ENCODE measurements at regions not wholly inside any gene's neighbourhood (a gene's known extent, or its start where the extent isn't known, plus 50 kb on each side); places are given as distances from the start of the nearest gene placed in this dataset.

DNA sequence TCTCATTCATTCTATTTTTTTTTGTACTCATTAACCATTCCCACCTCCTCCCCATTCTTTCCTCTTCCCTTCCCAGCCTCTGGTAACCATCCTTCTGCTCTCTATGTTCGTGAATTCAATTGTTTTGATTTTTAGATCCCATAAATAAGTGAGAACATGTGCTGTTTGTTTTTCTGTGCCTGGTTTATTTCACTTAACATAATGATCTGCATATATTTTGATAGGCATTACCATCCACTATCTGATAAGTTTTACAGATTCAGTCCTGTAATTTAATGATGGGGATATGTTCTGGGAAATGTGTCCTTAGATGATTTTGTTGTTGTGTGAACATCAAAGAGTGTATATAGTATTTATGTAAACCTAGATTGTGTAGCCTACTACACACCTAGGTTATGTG, 77.5 kb upstream of the CPHXL start:
- Histone ChIP-seq H3K4me3 (ENCODE audit: low read length) (no peak overlapping the region), H3K27ac (ENCODE audit: low read depth, low read length) (no peak overlapping the region), H3K36me3 (ENCODE audit: control insufficient read depth, insufficient read depth, low read length) (no peaks in the 10 kb centered on the region), H3K9me3 (ENCODE audit: control insufficient read depth, low read length) (peaks cover 7% of the 10 kb centered on the region), H3K9ac (ENCODE audit: extremely low read depth, low read length, poor library complexity, severe bottlenecking) (no peak overlapping the region), H3K27me3 (ENCODE audit: control insufficient read depth, insufficient read depth, low read length, poor library complexity, severe bottlenecking) (no peaks in the 10 kb centered on the region), H3K4me1 (ENCODE audit: control insufficient read depth, insufficient read depth, low read length) (no peaks in the 10 kb centered on the region)
- H3K4me1 Mint-ChIP-seq, result peaks cover 14% of the 10 kb centered on the region
- H3K36me3 Mint-ChIP-seq (ENCODE audit: low read depth), result no peaks in the 10 kb centered on the region
- H3K27ac Mint-ChIP-seq, result no peak overlapping the region
- DNase-seq, result no peak
- TF ChIP-seq CTCF (conservative IDR thresholded peaks at IDR 0.05), result no peak
- H3K4me3 Mint-ChIP-seq, result no peak overlapping the region
- H3K27me3 Mint-ChIP-seq (ENCODE audit: insufficient read depth), result peaks cover 39% of the 10 kb centered on the region
- 100% methylated on average over 1 of the region's 1 CpG; no CpG with 5 or more reads in 1 of the 2 experiments for WGBS, 2 experiments (ENCODE audit: insufficient coverage in 1 of 2, insufficient read length in 1 of 2)
- no peaks in the 10 kb centered on the region for H3K9me3 Mint-ChIP-seq

DNA sequence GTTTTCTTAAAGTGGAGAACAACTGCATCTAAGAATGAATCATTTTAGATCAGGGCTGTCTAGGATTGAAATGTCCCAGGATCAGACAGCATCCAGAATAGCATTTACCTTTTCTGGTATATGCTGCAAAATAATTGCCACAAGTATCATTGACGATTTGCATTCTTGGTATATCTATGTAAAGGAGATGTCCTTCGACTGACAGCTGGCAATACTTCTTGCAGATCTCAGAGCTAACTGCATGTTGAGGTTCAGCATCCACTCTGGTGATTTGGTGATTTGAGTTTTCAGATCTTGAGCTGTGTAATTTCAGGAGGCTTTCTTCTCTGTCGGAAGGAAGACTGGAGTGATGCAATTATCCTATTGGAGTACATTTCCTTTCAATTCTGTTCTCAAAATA, 78.1 kb upstream of the CPHXL start:
- peaks cover 12% of the 10 kb centered on the region for H3K4me1 Mint-ChIP-seq
- Histone ChIP-seq H3K9ac (ENCODE audit: extremely low read depth, low read length, poor library complexity, severe bottlenecking) (no peak overlapping the region), H3K4me3 (ENCODE audit: low read length) (no peak overlapping the region), H3K36me3 (ENCODE audit: control insufficient read depth, insufficient read depth, low read length) (no peaks in the 10 kb centered on the region), H3K4me1 (ENCODE audit: control insufficient read depth, insufficient read depth, low read length) (no peaks in the 10 kb centered on the region), H3K9me3 (ENCODE audit: control insufficient read depth, low read length) (peaks cover 7% of the 10 kb centered on the region), H3K27ac (ENCODE audit: low read depth, low read length) (no peak overlapping the region), H3K27me3 (ENCODE audit: control insufficient read depth, insufficient read depth, low read length, poor library complexity, severe bottlenecking) (no peaks in the 10 kb centered on the region)
- no peak for DNase-seq
- no peaks in the 10 kb centered on the region for H3K36me3 Mint-ChIP-seq (ENCODE audit: low read depth)
- peaks cover 42% of the 10 kb centered on the region for H3K27me3 Mint-ChIP-seq (ENCODE audit: insufficient read depth)
- no peaks in the 10 kb centered on the region for H3K9me3 Mint-ChIP-seq
- no peak for TF ChIP-seq CTCF (conservative IDR thresholded peaks at IDR 0.05)
- no peak overlapping the region for H3K4me3 Mint-ChIP-seq
- WGBS, 2 experiments (ENCODE audit: insufficient coverage in 1 of 2, insufficient read length in 1 of 2), result 76% methylated on average over 2 of the region's 3 CpGs; no CpG with 5 or more reads in 1 of the 2 experiments
- H3K27ac Mint-ChIP-seq, result no peak overlapping the region

DNA sequence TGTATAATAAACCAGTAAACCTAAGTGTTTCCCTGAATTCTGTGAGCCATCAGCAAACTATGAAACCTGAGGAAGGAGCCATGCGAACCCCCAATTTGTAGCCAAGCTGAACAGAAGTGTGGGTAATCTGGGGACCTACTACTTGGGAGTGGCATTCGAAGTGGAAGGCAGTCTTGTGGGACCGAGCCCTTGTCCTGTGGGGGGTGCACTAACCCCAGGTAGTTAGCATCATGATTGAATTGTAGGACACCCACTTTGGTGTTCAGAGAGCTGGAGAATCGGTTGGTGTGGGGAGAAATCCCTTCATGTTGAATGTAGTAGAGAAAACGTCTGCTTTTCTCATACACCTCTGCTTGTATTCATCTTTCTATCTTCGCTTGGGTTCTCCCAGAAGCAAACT, 79.7 kb upstream of the CPHXL start:
- 90% methylated on average over 4 to 6 of the region's 6 CpGs for WGBS, 2 experiments (ENCODE audit: insufficient coverage in 1 of 2, insufficient read length in 1 of 2)
- Histone ChIP-seq H3K27ac (ENCODE audit: low read depth, low read length) (no peak overlapping the region), H3K4me3 (ENCODE audit: low read length) (no peak overlapping the region), H3K36me3 (ENCODE audit: control insufficient read depth, insufficient read depth, low read length) (no peaks in the 10 kb centered on the region), H3K9ac (ENCODE audit: extremely low read depth, low read length, poor library complexity, severe bottlenecking) (no peak overlapping the region), H3K4me1 (ENCODE audit: control insufficient read depth, insufficient read depth, low read length) (no peaks in the 10 kb centered on the region), H3K9me3 (ENCODE audit: control insufficient read depth, low read length) (peaks cover 7% of the 10 kb centered on the region), H3K27me3 (ENCODE audit: control insufficient read depth, insufficient read depth, low read length, poor library complexity, severe bottlenecking) (no peaks in the 10 kb centered on the region)
- Mint-ChIP-seq H3K27me3 (ENCODE audit: insufficient read depth) (peaks cover 54% of the 10 kb centered on the region), H3K4me3 (no peak overlapping the region), H3K27ac (no peak overlapping the region), H3K4me1 (peaks cover 10% of the 10 kb centered on the region), H3K36me3 (ENCODE audit: low read depth) (no peaks in the 10 kb centered on the region), H3K9me3 (no peaks in the 10 kb centered on the region)
- peak; percentile 50 for DNase-seq
- peak; percentile 32 for TF ChIP-seq CTCF (conservative IDR thresholded peaks at IDR 0.05)
